Right lobe of liver (tissue), 4 donors: ENCODE measurements at regions not wholly inside any gene's neighbourhood (a gene's known extent, or its start where the extent isn't known, plus 50 kb on each side); places are given as distances from the start of the nearest gene placed in this dataset.

ENCODE experiments used
- POLR2A ChIP-seq: fragments of 450-650 bp; IDR thresholded peaks from one replicate; pipeline ENCODE4 v1.6.1; 2017; ENCODE audit warnings: antibody characterized with exemption, mild to moderate bottlenecking
- TF ChIP-seq, protein P1 (sequence below), 4 donors: fragments of 200-600 bp in 3 of 4; fragments of 450-650 bp in 1 of 4; IDR thresholded peaks; one replicate each; pipeline versions ENCODE4 v1.5.1 to v1.8.0; 2016 to 2022; ENCODE audit warnings: antibody characterized with exemption in 4 of 4, mild to moderate bottlenecking in 2 of 4
- donor health status: DM: no; HTN: no; CAD: no.
- donor health status: DM: no; HTN: no; CAD: no.
- donor health status: DM: no; HTN: yes; CAD: no.

- TF ChIP-seq, protein P1, sequence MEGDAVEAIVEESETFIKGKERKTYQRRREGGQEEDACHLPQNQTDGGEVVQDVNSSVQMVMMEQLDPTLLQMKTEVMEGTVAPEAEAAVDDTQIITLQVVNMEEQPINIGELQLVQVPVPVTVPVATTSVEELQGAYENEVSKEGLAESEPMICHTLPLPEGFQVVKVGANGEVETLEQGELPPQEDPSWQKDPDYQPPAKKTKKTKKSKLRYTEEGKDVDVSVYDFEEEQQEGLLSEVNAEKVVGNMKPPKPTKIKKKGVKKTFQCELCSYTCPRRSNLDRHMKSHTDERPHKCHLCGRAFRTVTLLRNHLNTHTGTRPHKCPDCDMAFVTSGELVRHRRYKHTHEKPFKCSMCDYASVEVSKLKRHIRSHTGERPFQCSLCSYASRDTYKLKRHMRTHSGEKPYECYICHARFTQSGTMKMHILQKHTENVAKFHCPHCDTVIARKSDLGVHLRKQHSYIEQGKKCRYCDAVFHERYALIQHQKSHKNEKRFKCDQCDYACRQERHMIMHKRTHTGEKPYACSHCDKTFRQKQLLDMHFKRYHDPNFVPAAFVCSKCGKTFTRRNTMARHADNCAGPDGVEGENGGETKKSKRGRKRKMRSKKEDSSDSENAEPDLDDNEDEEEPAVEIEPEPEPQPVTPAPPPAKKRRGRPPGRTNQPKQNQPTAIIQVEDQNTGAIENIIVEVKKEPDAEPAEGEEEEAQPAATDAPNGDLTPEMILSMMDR (IDR thresholded peaks at IDR 0.05) = no peak
- TF ChIP-seq POLR2A = no peak
Observed at GRCh38 chr11:110034806-110035205, 58.4 kb upstream of the ZC3H12C start.
